HL-60 (cell line): ENCODE measurements at regions not wholly inside any gene's neighbourhood (a gene's known extent, or its start where the extent isn't known, plus 50 kb on each side); places are given as distances from the start of the nearest gene placed in this dataset.

ENCODE experiments used
- DNase-seq, 2 experiments: peaks; one replicate each; pipeline ENCODE4 v3.0.0-alpha.2; 2010 to 2020; ENCODE audit warnings: low read depth in 1 of 2, low spot score in 1 of 2
- H3K27ac ChIP-seq: fragments of 250-450 bp; sonication (Bioruptor Pico); replicated peaks from 2 replicates; pipeline ENCODE4 v1.5.1; 2020; ENCODE audit warnings: mild to moderate bottlenecking, moderate library complexity
- H3K27me3 ChIP-seq: fragments of 250-450 bp; sonication (Bioruptor Pico); 2 replicates; pipeline ENCODE4 v1.5.1; 2021; ENCODE audit warnings: mild to moderate bottlenecking, moderate library complexity; ENCODE audit not compliant: insufficient read depth, poor library complexity, severe bottlenecking
- H3K4me3 ChIP-seq: replicated peaks from 2 replicates; pipeline ENCODE4 v1.5.1; 2011; ENCODE audit warnings: mild to moderate bottlenecking, control low read depth, low read length; ENCODE audit not compliant: insufficient read depth
- GABPA ChIP-seq: IDR thresholded peaks from 2 replicates; pipeline ENCODE4 v1.6.1; 2012; ENCODE audit warnings: low read depth
- POLR2AphosphoS5 ChIP-seq: IDR thresholded peaks from 2 replicates; pipeline ENCODE4 v1.6.1; 2012; ENCODE audit warnings: low read depth
- SPI1 ChIP-seq: IDR thresholded peaks from 2 replicates; pipeline ENCODE4 v1.6.1; 2012; ENCODE audit warnings: low read depth, mild to moderate bottlenecking, borderline replicate concordance
- TF ChIP-seq, protein P1 (sequence below): IDR thresholded peaks from one replicate; pipeline ENCODE4 v1.5.1; 2011; ENCODE audit warnings: low read length, control low read depth, inconsistent platforms; ENCODE audit not compliant: insufficient read depth
- TF ChIP-seq, protein P2 (sequence below): IDR thresholded peaks from 2 replicates; pipeline ENCODE4 v1.6.1; 2012; ENCODE audit warnings: low read depth; ENCODE audit not compliant: insufficient replicate concordance

DNA sequence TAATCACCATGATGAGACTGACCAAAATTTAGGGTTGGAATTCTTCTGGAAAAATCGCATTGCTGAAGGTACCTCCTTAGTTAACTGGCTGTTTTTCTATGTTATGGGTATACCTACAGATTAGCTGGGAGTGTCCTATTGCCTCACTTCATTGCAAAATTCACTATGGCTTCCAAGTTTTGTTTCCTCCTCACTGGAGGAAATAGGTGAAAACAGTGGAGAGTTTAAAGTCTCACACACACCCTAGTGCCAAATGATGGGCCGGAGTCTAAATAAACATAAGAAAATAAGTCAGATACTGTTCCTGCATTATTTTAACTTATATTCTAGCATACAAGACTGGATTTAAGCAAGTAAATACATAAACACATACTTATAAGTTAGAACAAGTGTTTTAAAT is 98.2 kb downstream of the AHR start:
- TF ChIP-seq POLR2AphosphoS5 (no peak), SPI1 (no peak), GABPA (no peak)
- TF ChIP-seq, protein P1, sequence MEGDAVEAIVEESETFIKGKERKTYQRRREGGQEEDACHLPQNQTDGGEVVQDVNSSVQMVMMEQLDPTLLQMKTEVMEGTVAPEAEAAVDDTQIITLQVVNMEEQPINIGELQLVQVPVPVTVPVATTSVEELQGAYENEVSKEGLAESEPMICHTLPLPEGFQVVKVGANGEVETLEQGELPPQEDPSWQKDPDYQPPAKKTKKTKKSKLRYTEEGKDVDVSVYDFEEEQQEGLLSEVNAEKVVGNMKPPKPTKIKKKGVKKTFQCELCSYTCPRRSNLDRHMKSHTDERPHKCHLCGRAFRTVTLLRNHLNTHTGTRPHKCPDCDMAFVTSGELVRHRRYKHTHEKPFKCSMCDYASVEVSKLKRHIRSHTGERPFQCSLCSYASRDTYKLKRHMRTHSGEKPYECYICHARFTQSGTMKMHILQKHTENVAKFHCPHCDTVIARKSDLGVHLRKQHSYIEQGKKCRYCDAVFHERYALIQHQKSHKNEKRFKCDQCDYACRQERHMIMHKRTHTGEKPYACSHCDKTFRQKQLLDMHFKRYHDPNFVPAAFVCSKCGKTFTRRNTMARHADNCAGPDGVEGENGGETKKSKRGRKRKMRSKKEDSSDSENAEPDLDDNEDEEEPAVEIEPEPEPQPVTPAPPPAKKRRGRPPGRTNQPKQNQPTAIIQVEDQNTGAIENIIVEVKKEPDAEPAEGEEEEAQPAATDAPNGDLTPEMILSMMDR: no peak
- TF ChIP-seq, protein P2, sequence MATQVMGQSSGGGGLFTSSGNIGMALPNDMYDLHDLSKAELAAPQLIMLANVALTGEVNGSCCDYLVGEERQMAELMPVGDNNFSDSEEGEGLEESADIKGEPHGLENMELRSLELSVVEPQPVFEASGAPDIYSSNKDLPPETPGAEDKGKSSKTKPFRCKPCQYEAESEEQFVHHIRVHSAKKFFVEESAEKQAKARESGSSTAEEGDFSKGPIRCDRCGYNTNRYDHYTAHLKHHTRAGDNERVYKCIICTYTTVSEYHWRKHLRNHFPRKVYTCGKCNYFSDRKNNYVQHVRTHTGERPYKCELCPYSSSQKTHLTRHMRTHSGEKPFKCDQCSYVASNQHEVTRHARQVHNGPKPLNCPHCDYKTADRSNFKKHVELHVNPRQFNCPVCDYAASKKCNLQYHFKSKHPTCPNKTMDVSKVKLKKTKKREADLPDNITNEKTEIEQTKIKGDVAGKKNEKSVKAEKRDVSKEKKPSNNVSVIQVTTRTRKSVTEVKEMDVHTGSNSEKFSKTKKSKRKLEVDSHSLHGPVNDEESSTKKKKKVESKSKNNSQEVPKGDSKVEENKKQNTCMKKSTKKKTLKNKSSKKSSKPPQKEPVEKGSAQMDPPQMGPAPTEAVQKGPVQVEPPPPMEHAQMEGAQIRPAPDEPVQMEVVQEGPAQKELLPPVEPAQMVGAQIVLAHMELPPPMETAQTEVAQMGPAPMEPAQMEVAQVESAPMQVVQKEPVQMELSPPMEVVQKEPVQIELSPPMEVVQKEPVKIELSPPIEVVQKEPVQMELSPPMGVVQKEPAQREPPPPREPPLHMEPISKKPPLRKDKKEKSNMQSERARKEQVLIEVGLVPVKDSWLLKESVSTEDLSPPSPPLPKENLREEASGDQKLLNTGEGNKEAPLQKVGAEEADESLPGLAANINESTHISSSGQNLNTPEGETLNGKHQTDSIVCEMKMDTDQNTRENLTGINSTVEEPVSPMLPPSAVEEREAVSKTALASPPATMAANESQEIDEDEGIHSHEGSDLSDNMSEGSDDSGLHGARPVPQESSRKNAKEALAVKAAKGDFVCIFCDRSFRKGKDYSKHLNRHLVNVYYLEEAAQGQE: no peak

GRCh38 chr7:17401791-17402627 is 103.6 kb downstream of the AHR start:
- H3K27ac ChIP-seq: peak overlapping the region; percentile 40
- DNase-seq: peak; percentile 5 to 23
- no peak for TF ChIP-seq GABPA
- TF ChIP-seq, protein P1: no peak
- TF ChIP-seq SPI1: no peak
- TF ChIP-seq, protein P2: no peak
- TF ChIP-seq POLR2AphosphoS5: no peak
- no peak overlapping the region for H3K4me3 ChIP-seq
- H3K27me3 ChIP-seq: no peaks in the 10 kb centered on the region

More for the DNA sequence above, 98.2 kb downstream of the AHR start:
- H3K27me3 ChIP-seq: no peaks in the 10 kb centered on the region
- H3K4me3 ChIP-seq: no peak overlapping the region
- H3K27ac ChIP-seq: no peak overlapping the region
- DNase-seq: peak in 1 of 2 experiments; percentile 18

DNA sequence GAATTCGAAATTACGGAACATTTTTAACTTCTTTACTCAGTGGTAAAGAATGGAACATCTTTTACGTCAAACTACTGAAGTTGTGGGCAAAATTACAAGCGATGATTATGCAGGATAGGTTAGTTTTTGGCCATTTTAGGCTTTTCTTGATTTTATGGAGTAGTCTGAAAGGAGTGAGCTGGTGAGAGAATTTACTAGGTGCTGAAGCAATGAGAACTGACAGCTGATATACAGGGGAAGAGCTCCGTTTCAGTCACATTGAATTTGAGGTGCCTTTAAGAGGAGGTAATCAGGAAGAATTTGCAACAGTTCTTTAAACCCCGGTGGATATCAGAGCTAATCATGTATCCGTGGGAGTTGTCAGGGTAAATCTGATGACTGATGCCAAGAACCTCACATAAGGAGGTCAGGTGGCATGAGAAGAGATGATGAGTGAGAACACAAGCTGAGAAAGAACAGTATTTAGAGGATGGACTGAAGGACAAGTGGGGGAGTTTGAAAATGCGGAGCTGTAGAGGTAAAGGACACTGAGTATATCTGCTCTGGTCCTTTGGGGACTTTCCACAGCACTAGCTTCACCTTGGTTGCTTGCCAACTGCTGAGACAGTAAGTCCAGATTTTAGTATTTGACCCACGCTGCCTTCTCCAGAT is 104.3 kb downstream of the AHR start:
- TF ChIP-seq, protein P1: no peak
- TF ChIP-seq SPI1: no peak
- TF ChIP-seq, protein P2: no peak
- no peak for TF ChIP-seq POLR2AphosphoS5
- TF ChIP-seq GABPA: no peak
- Histone ChIP-seq H3K27me3 (no peaks in the 10 kb centered on the region), H3K4me3 (no peak overlapping the region), H3K27ac (peak overlapping the region; percentile 40)
- no peak for DNase-seq
